Naive thymus-derived CD4-positive, alpha-beta T cell (primary cell): ENCODE measurements at regions not wholly inside any gene's neighbourhood (a gene's known extent, or its start where the extent isn't known, plus 50 kb on each side); places are given as distances from the start of the nearest gene placed in this dataset.
A peak's percentile ranks its signal among the peaks of the same experiment; 100 is the strongest.

Experiments
- ATAC-seq: fragments of 150-1000 bp; cut with Tn5 transposase; 2 replicates; pipeline ENCODE4 v1.10.0; 2021; ENCODE audit warnings: mild to moderate bottlenecking, moderate library complexity
- CTCF ChIA-PET: fragments of 350-600 bp; sonication (Branson Sonifier 250); formaldehyde crosslinking; loops from one replicate; lab custom pipeline; 2021; ENCODE audit warnings: antibody characterized with exemption; lab: Charles Lee
- POLR2A ChIA-PET: fragments of 350-600 bp; sonication (Branson Sonifier 250); formaldehyde crosslinking; loops from one replicate; lab custom pipeline; 2021; ENCODE audit warnings: antibody characterized with exemption, inconsistent platforms; lab: Charles Lee
- DNase-seq, 9 donors: peaks; one replicate each; pipeline versions ENCODE4 v3.0.0 to v3.0.0-alpha.2; 2020 to 2022; ENCODE audit warnings: mixed read lengths in 1 of 9
- H3K27ac ChIP-seq: one replicate; pipeline ENCODE4 v1.7.0; 2013; ENCODE audit warnings: mild to moderate bottlenecking, low read depth, low read length, moderate library complexity
- H3K27me3 ChIP-seq, 2 donors: one replicate each; pipeline ENCODE4 v1.7.0; 2013; ENCODE audit warnings: low read length in 2 of 2, mild to moderate bottlenecking in 2 of 2, moderate library complexity in 2 of 2; ENCODE audit not compliant: control insufficient read depth in 2 of 2, insufficient read depth in 2 of 2
- H3K36me3 ChIP-seq, 3 experiments: 1 replicate in 2 of 3; 2 replicates in 1 of 3; pipeline ENCODE4 v1.7.0; 2013; ENCODE audit warnings: low read length in 3 of 3, mild to moderate bottlenecking in 3 of 3, moderate library complexity in 1 of 3; ENCODE audit not compliant: insufficient read depth in 3 of 3, control insufficient read depth in 2 of 3
- H3K4me1 ChIP-seq, 2 donors: one replicate each; pipeline ENCODE4 v1.7.0; 2013; ENCODE audit warnings: low read length in 2 of 2, mild to moderate bottlenecking in 2 of 2, moderate library complexity in 1 of 2; ENCODE audit not compliant: control insufficient read depth in 2 of 2, insufficient read depth in 2 of 2
- H3K4me3 ChIP-seq: 2 replicates; pipeline ENCODE4 v1.7.0; 2013; ENCODE audit warnings: mild to moderate bottlenecking, low read length
- H3K9me3 ChIP-seq, 3 experiments: 1 replicate in 2 of 3; 2 replicates in 1 of 3; pipeline ENCODE4 v1.7.0; 2013; ENCODE audit warnings: low read length in 3 of 3; ENCODE audit not compliant: control insufficient read depth in 2 of 3
- H3K27ac Mint-ChIP-seq, 9 donors: one replicate each; pipeline ENCODE4 v1.8.0; 2020 to 2022; ENCODE audit warnings: mixed read lengths in 9 of 9, mild to moderate bottlenecking in 8 of 9, moderate library complexity in 5 of 9, inconsistent platforms in 2 of 9
- H3K27me3 Mint-ChIP-seq, 5 donors: one replicate each; pipeline ENCODE4 v1.8.0; 2021 to 2022; ENCODE audit warnings: mixed read lengths in 5 of 5, mild to moderate bottlenecking in 1 of 5
- H3K36me3 Mint-ChIP-seq, 5 donors: one replicate each; pipeline ENCODE4 v1.8.0; 2020 to 2022; ENCODE audit warnings: mixed read lengths in 5 of 5, mild to moderate bottlenecking in 3 of 5, inconsistent platforms in 1 of 5
- H3K4me1 Mint-ChIP-seq, 7 donors: one replicate each; pipeline ENCODE4 v1.8.0; 2020 to 2022; ENCODE audit warnings: mixed read lengths in 7 of 7, mild to moderate bottlenecking in 3 of 7, inconsistent platforms in 1 of 7
- H3K4me3 Mint-ChIP-seq, 10 donors: one replicate each; pipeline ENCODE4 v1.8.0; 2020 to 2022; ENCODE audit warnings: mild to moderate bottlenecking in 10 of 10, mixed read lengths in 10 of 10, moderate library complexity in 6 of 10, inconsistent platforms in 2 of 10
- H3K9me3 Mint-ChIP-seq, 11 donors: one replicate each; pipeline ENCODE4 v1.8.0; 2020 to 2022; ENCODE audit warnings: mixed read lengths in 11 of 11, mild to moderate bottlenecking in 4 of 11, inconsistent platforms in 1 of 11, moderate library complexity in 1 of 11
- intact Hi-C, 2 donors: fragments of 100-400 bp; cut with micrococcal nuclease; formaldehyde crosslinking; loops; one replicate each; pipeline ENCODE4 v1.15.1; 2023

DNA sequence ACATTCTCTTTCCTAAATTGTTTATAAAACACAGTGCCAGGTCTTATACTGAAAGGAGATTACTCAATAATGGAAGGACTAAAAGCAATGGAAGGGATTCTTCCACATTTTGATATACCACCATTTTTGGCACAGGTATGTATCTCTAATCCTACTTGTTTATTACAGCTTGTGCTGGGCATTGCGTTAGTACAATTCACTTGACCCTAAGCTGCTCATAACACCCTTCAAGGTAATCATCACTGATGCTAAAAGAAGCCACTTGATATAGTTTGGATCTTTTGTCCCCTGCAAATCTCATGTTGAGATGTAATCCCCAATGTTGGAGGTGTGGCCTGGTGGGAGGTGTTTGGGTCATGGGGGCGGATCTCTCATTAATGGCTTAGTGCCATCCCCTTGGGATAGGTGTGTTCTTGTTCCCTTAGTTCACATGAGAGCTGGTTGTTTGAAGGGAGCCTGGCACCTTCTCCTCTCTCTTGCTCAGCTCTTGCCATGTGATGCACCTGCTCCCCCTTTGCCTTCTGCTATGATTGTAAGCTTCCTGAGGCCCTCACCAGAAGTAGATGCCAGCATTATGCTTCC, 71.1 kb downstream of the NIBAN1 start:
- Mint-ChIP-seq H3K36me3 (peaks cover 0 to 17% (median 0%) of the 10 kb centered on the region in 5 donors), H3K27me3 (peaks cover 0 to 18% (median 9%) of the 10 kb centered on the region in 5 donors), H3K4me1 (peaks cover 0 to 5% (median 0%) of the 10 kb centered on the region in 7 donors), H3K9me3 (peaks cover 0 to 2% (median 0%) of the 10 kb centered on the region in 11 donors), H3K27ac (no peak overlapping the region), H3K4me3 (no peak overlapping the region)
- Histone ChIP-seq H3K36me3 (no peaks in the 10 kb centered on the region), H3K4me1 (peaks cover 0 to 6% of the 10 kb centered on the region in 2 donors), H3K27me3 (no peaks in the 10 kb centered on the region), H3K27ac (no peak overlapping the region), H3K9me3 (no peaks in the 10 kb centered on the region), H3K4me3 (no peak overlapping the region)
- no peak for ATAC-seq
- ChIA-PET POLR2A (no interaction called here), CTCF (no interaction called here)
- intact Hi-C loops = no loop called here
- DNase-seq = no peak

DNA sequence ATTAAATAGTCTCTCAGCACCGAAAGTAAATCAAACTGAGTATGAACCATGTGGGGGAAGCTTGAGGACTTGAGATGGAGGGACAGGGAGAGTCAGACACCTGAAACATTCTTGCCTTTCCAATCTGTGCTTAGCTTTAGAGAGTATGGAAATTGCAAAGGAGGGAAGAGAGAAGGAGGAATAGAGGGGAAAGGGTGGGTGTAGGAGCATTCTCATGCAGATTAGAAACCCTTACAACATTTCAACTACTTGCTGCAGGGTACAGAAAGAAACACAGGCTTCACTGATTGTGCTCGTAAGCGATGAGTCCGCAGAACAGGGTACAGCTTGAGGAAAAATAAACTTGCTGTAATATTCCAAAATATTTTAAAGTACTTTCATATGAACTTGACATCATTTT, 73.8 kb downstream of the NIBAN1 start:
- Mint-ChIP-seq H3K9me3 (peaks cover 0 to 4% (median 0%) of the 10 kb centered on the region in 11 donors), H3K4me3 (no peak overlapping the region), H3K27ac (no peak overlapping the region), H3K27me3 (peaks cover 0 to 19% (median 7%) of the 10 kb centered on the region in 5 donors), H3K36me3 (peaks cover 0 to 35% (median 0%) of the 10 kb centered on the region in 5 donors), H3K4me1 (peaks cover 0 to 8% (median 0%) of the 10 kb centered on the region in 7 donors)
- Histone ChIP-seq H3K36me3 (no peaks in the 10 kb centered on the region), H3K4me3 (no peak overlapping the region), H3K9me3 (no peaks in the 10 kb centered on the region), H3K4me1 (peaks cover 0 to 10% of the 10 kb centered on the region in 2 donors), H3K27ac (no peak overlapping the region), H3K27me3 (no peaks in the 10 kb centered on the region)
- ChIA-PET POLR2A (no interaction called here), CTCF (interaction anchor here (0.6 kb wide), 1 partner anchor 1111 kb away, joined by 4 read pairs; no protein-coding TSS in a partner anchor)
- intact Hi-C loops = no loop called here
- DNase-seq (no peak), ATAC-seq (no peak)

DNA sequence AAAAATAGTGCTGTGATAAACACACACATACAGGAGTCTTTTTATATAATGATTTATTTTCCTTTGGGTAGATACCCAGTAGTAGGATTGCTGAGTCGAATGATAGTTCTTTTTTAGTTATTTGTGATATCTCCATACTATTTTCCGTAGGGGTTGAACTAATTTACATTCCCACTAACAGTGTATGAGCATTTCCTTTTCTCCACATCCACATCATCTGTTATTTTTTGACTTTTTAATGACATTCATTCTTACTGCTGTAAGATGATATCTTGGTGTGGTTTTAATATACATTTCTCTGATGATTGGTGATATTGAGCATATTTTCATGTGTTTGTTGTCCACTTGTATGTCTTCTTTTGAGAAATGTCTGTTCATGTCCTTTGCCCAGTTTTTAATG, 78.3 kb downstream of the NIBAN1 start:
- H3K9me3 ChIP-seq = no peaks in the 10 kb centered on the region
- H3K4me3 ChIP-seq = no peak overlapping the region
- Mint-ChIP-seq H3K4me1 (peaks cover 0 to 17% (median 0%) of the 10 kb centered on the region in 7 donors), H3K9me3 (peaks cover 0 to 4% (median 0%) of the 10 kb centered on the region in 11 donors), H3K27me3 (peaks cover 0 to 8% (median 4%) of the 10 kb centered on the region in 5 donors), H3K27ac (no peak overlapping the region), H3K36me3 (peaks cover 0 to 34% (median 0%) of the 10 kb centered on the region in 5 donors), H3K4me3 (no peak overlapping the region)
- no peaks in the 10 kb centered on the region for H3K36me3 ChIP-seq
- CTCF ChIA-PET = no interaction called here
- ATAC-seq = no peak
- POLR2A ChIA-PET = no interaction called here
- H3K4me1 ChIP-seq = peaks cover 0 to 31% of the 10 kb centered on the region in 2 donors
- intact Hi-C loops = no loop called here
- H3K27ac ChIP-seq = no peak overlapping the region
- no peak for DNase-seq
- H3K27me3 ChIP-seq = no peaks in the 10 kb centered on the region

DNA sequence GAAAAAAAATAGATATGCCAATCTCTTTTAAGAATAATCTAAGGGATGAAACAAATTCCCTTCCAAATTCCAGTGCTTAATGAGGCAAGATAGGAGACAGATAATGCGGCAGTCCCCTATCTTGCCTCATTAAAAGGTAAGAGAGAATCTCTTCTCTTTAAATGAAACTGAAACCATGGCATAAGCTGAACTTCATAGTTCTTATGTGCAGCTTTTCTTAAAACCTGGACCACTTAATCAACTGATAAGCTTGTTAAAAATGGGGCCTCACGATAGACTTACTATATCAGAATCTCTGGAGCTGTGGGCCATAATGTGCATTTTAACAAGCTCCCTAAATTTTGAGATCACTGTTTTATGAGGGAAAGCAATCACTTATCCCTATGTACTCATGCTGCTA, 79.2 kb downstream of the NIBAN1 start:
- H3K9me3 ChIP-seq = no peaks in the 10 kb centered on the region
- no peak overlapping the region for H3K27ac ChIP-seq
- no peaks in the 10 kb centered on the region for H3K36me3 ChIP-seq
- H3K4me1 Mint-ChIP-seq = peaks cover 0 to 22% (median 0%) of the 10 kb centered on the region in 7 donors
- H3K27me3 ChIP-seq = no peaks in the 10 kb centered on the region
- H3K27me3 Mint-ChIP-seq = peaks cover 0 to 8% (median 4%) of the 10 kb centered on the region in 5 donors
- H3K36me3 Mint-ChIP-seq = peaks cover 0 to 37% (median 0%) of the 10 kb centered on the region in 5 donors
- intact Hi-C loops = no loop called here
- H3K4me3 Mint-ChIP-seq = no peak overlapping the region
- ATAC-seq (no peak), DNase-seq (no peak)
- no peak overlapping the region for H3K27ac Mint-ChIP-seq
- no peak overlapping the region for H3K4me3 ChIP-seq
- ChIA-PET POLR2A (no interaction called here), CTCF (no interaction called here)
- H3K4me1 ChIP-seq = peaks cover 0 to 37% of the 10 kb centered on the region in 2 donors
- peaks cover 0 to 4% (median 0%) of the 10 kb centered on the region in 11 donors for H3K9me3 Mint-ChIP-seq

DNA sequence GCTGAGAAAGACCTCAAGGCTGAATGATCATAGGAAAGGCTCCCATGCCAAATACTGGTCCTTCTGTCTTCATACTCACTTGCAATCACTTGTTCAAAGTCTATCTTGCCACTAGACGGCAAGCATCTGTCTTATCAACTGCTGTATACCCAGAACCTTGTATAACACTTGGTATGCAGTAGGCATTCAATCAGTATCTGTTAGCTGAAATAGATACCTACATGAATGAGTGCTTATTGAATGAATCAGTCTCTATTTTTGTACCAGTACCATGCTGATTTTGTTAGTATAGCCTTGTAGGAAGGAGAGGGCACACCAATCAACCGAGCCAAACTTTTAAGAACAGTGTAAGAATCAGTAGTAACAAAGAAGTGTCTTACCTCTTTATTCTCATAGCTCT, 80.6 kb downstream of the NIBAN1 start:
- Histone ChIP-seq H3K27me3 (no peaks in the 10 kb centered on the region), H3K4me3 (no peak overlapping the region), H3K27ac (no peak overlapping the region), H3K36me3 (peaks cover 0 to 5% (median 0%) of the 10 kb centered on the region in 3 experiments), H3K9me3 (no peaks in the 10 kb centered on the region), H3K4me1 (peaks cover 0 to 45% of the 10 kb centered on the region in 2 donors)
- H3K27ac Mint-ChIP-seq = no peak overlapping the region
- no peak for DNase-seq
- intact Hi-C loops = no loop called here
- ChIA-PET POLR2A (no interaction called here), CTCF (no interaction called here)
- H3K4me1 Mint-ChIP-seq = peaks cover 0 to 25% (median 0%) of the 10 kb centered on the region in 7 donors
- H3K4me3 Mint-ChIP-seq = no peak overlapping the region
- peaks cover 0 to 4% (median 0%) of the 10 kb centered on the region in 11 donors for H3K9me3 Mint-ChIP-seq
- peaks cover 0 to 36% (median 0%) of the 10 kb centered on the region in 5 donors for H3K36me3 Mint-ChIP-seq
- ATAC-seq = no peak
- peaks cover 0 to 8% (median 0%) of the 10 kb centered on the region in 5 donors for H3K27me3 Mint-ChIP-seq

DNA sequence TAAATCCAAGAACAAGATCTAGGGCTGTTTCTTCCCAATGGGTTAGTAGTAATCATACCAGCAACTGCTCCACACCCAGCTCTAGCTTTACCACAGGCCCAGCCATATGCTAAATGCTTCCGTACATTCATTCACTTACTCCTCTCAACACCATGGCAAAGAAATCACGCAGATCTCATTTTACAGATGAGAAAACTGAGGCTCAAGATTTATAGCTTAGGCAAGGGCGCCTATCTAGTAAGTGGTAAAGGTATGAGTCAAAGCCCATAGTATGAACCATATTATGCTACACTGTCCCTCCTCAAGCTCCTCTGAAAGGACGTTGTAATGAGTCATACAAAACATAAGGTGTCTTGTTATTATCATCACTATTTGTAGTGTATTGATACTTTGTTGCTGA, 82.2 kb downstream of the NIBAN1 start:
- CTCF ChIA-PET = no interaction called here
- peaks cover 0 to 26% (median 0%) of the 10 kb centered on the region in 5 donors for H3K36me3 Mint-ChIP-seq
- peaks cover 0 to 28% (median 0%) of the 10 kb centered on the region in 7 donors for H3K4me1 Mint-ChIP-seq
- H3K36me3 ChIP-seq = peaks cover 0 to 5% (median 0%) of the 10 kb centered on the region in 3 experiments
- peak overlapping the region in 1 of 10 donors; percentile 13 for H3K4me3 Mint-ChIP-seq
- no peaks in the 10 kb centered on the region for H3K27me3 ChIP-seq
- intact Hi-C loops = no loop called here
- H3K4me3 ChIP-seq = no peak overlapping the region
- DNase-seq = no peak
- H3K27me3 Mint-ChIP-seq = no peaks in the 10 kb centered on the region
- peak; percentile 7 for ATAC-seq
- POLR2A ChIA-PET = no interaction called here
- no peaks in the 10 kb centered on the region for H3K9me3 Mint-ChIP-seq
- H3K27ac ChIP-seq = no peak overlapping the region
- peaks cover 0 to 45% of the 10 kb centered on the region in 2 donors for H3K4me1 ChIP-seq
- H3K9me3 ChIP-seq = no peaks in the 10 kb centered on the region
- peak overlapping the region in 1 of 9 donors; percentile 11 for H3K27ac Mint-ChIP-seq

DNA sequence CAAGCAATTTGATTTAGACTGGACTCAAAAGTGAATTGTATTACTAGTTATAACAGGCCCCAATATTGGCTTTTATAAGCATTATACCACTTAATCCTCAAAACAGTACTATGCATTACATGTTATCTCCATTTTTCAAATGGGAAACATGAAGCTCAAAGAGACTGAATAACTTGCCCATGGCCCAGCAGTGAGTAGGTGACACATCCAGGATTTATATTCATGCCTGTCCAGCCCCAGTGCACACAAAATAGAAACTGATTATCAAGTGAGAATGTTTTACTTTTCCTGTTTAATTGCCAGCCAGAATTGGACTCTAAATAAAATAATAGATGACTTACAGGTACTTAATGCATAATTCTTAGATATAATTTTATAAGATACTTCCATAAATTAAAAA, 82.9 kb downstream of the NIBAN1 start:
- DNase-seq (no peak), ATAC-seq (no peak)
- no peaks in the 10 kb centered on the region for H3K27me3 Mint-ChIP-seq
- intact Hi-C loops = loop anchor here in 1 of 2 donors (1.0 kb wide), 1 partner anchor 24 kb away; no protein-coding TSS in a partner anchor
- peaks cover 0 to 28% (median 0%) of the 10 kb centered on the region in 7 donors for H3K4me1 Mint-ChIP-seq
- Histone ChIP-seq H3K4me3 (peak overlapping the region; percentile 6), H3K9me3 (no peaks in the 10 kb centered on the region), H3K27ac (no peak overlapping the region), H3K27me3 (no peaks in the 10 kb centered on the region), H3K4me1 (peaks cover 0 to 45% of the 10 kb centered on the region in 2 donors), H3K36me3 (peaks cover 0 to 5% (median 0%) of the 10 kb centered on the region in 3 experiments)
- ChIA-PET CTCF (no interaction called here), POLR2A (no interaction called here)
- H3K27ac Mint-ChIP-seq = no peak overlapping the region
- peak overlapping the region in 1 of 10 donors; percentile 26 for H3K4me3 Mint-ChIP-seq
- peaks cover 0 to 23% (median 0%) of the 10 kb centered on the region in 5 donors for H3K36me3 Mint-ChIP-seq
- no peaks in the 10 kb centered on the region for H3K9me3 Mint-ChIP-seq
